Hepatocyte (in vitro differentiated cells): ENCODE measurements at regions not wholly inside any gene's neighbourhood (a gene's known extent, or its start where the extent isn't known, plus 50 kb on each side); places are given as distances from the start of the nearest gene placed in this dataset.

Experiments
- DNase-seq: peaks from one replicate; pipeline ENCODE4 v3.0.0-alpha.2; 2016; ENCODE audit warnings: low spot score
- H2AFZ ChIP-seq: fragments of 200-600 bp; sonication (generic); 2 replicates; pipeline ENCODE4 v1.6.0; 2016; ENCODE audit warnings: antibody characterized with exemption, mild to moderate bottlenecking
- H3K27ac ChIP-seq: fragments of 200-600 bp; sonication (generic); 2 replicates; pipeline ENCODE4 v1.5.1; 2016; ENCODE audit warnings: mild to moderate bottlenecking
- H3K27me3 ChIP-seq: fragments of 200-600 bp; sonication (generic); 2 replicates; pipeline ENCODE4 v1.6.1; 2016
- H3K36me3 ChIP-seq: fragments of 200-600 bp; sonication (generic); replicated peaks from 2 replicates; pipeline ENCODE4 v1.5.1; 2016; ENCODE audit warnings: low read depth; ENCODE audit not compliant: insufficient read depth
- H3K4me1 ChIP-seq: fragments of 200-600 bp; sonication (generic); 2 replicates; pipeline ENCODE4 v1.5.1; 2016; ENCODE audit warnings: mild to moderate bottlenecking, moderate library complexity; ENCODE audit not compliant: insufficient read depth
- H3K4me2 ChIP-seq: fragments of 200-600 bp; sonication (generic); 2 replicates; pipeline ENCODE4 v1.6.0; 2016
- H3K4me3 ChIP-seq: fragments of 200-600 bp; sonication (generic); 2 replicates; pipeline ENCODE4 v1.5.1; 2016; ENCODE audit warnings: mild to moderate bottlenecking
- H3K79me2 ChIP-seq: fragments of 200-600 bp; sonication (generic); 2 replicates; pipeline ENCODE4 v1.6.0; 2017; ENCODE audit warnings: mild to moderate bottlenecking
- H3K9me2 ChIP-seq: fragments of 200-600 bp; sonication (generic); replicated peaks from 2 replicates; pipeline ENCODE4 v1.6.0; 2017; ENCODE audit warnings: mild to moderate bottlenecking; ENCODE audit not compliant: insufficient read depth
- H3K9me3 ChIP-seq: fragments of 200-600 bp; sonication (generic); 2 replicates; pipeline ENCODE4 v1.5.1; 2016; ENCODE audit warnings: low read depth, mild to moderate bottlenecking
- H4K20me1 ChIP-seq: fragments of 200-600 bp; sonication (generic); 2 replicates; pipeline ENCODE4 v1.6.0; 2016; ENCODE audit warnings: mild to moderate bottlenecking; ENCODE audit not compliant: insufficient read depth, poor library complexity, severe bottlenecking
- EZH2 ChIP-seq: fragments of 200-600 bp; sonication (generic); IDR thresholded peaks from 2 replicates; pipeline ENCODE4 v1.6.1; 2016; ENCODE audit warnings: antibody characterized with exemption, mild to moderate bottlenecking, borderline replicate concordance
- EZH2phosphoT487 ChIP-seq: fragments of 200-600 bp; sonication (generic); IDR thresholded peaks from one replicate; pipeline ENCODE4 v1.6.1; 2018; ENCODE audit warnings: antibody characterized with exemption, mild to moderate bottlenecking, low read depth, moderate library complexity; ENCODE audit not compliant: unreplicated experiment, severe bottlenecking
- WGBS: methylation state at CpG from one replicate; pipeline ENCODE4 v1.1.6; 2016; ENCODE audit warnings: low lambda C conversion rate; ENCODE audit errors: missing lambda C conversion rate; 5-methylcytosine and 5-hydroxymethylcytosine counted together
- TF ChIP-seq, protein P1 (sequence below): fragments of 200-600 bp; sonication (generic); IDR thresholded peaks from 2 replicates; pipeline ENCODE4 v1.5.1; 2016; ENCODE audit warnings: antibody characterized with exemption, mild to moderate bottlenecking; ENCODE audit not compliant: poor library complexity

GRCh38 chr12:23128462-23128861 lies 503.5 kb downstream of the ETNK1 start:
- H3K9me2 ChIP-seq: no peaks in the 10 kb centered on the region
- no peaks in the 10 kb centered on the region for H3K27me3 ChIP-seq
- no peak overlapping the region for H3K27ac ChIP-seq
- H4K20me1 ChIP-seq: no peaks in the 10 kb centered on the region
- no peak overlapping the region for H3K4me3 ChIP-seq
- H3K79me2 ChIP-seq: no peaks in the 10 kb centered on the region
- H3K4me2 ChIP-seq: no peak overlapping the region
- H3K36me3 ChIP-seq: no peaks in the 10 kb centered on the region
- TF ChIP-seq, protein P1, sequence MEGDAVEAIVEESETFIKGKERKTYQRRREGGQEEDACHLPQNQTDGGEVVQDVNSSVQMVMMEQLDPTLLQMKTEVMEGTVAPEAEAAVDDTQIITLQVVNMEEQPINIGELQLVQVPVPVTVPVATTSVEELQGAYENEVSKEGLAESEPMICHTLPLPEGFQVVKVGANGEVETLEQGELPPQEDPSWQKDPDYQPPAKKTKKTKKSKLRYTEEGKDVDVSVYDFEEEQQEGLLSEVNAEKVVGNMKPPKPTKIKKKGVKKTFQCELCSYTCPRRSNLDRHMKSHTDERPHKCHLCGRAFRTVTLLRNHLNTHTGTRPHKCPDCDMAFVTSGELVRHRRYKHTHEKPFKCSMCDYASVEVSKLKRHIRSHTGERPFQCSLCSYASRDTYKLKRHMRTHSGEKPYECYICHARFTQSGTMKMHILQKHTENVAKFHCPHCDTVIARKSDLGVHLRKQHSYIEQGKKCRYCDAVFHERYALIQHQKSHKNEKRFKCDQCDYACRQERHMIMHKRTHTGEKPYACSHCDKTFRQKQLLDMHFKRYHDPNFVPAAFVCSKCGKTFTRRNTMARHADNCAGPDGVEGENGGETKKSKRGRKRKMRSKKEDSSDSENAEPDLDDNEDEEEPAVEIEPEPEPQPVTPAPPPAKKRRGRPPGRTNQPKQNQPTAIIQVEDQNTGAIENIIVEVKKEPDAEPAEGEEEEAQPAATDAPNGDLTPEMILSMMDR: no peak
- TF ChIP-seq EZH2 (no peak), EZH2phosphoT487 (no peak)
- H3K9me3 ChIP-seq: no peaks in the 10 kb centered on the region
- H3K4me1 ChIP-seq: no peaks in the 10 kb centered on the region
- 21% methylated on average over 2 of the region's 2 CpGs for WGBS
- DNase-seq: no peak
- H2AFZ ChIP-seq: no peak overlapping the region

GRCh38 chr12:23132357-23132756 lies 507.4 kb downstream of the ETNK1 start:
- Histone ChIP-seq H3K4me3 (no peak overlapping the region), H3K79me2 (no peaks in the 10 kb centered on the region), H2AFZ (no peak overlapping the region), H3K36me3 (no peaks in the 10 kb centered on the region), H3K27ac (no peak overlapping the region), H3K4me1 (no peaks in the 10 kb centered on the region), H3K4me2 (no peak overlapping the region), H3K9me2 (no peaks in the 10 kb centered on the region), H3K9me3 (no peaks in the 10 kb centered on the region), H3K27me3 (no peaks in the 10 kb centered on the region), H4K20me1 (no peaks in the 10 kb centered on the region)
- no peak for TF ChIP-seq EZH2
- TF ChIP-seq, protein P1: no peak
- TF ChIP-seq EZH2phosphoT487: no peak
- no peak for DNase-seq
- WGBS: 90% methylated on average over 1 of the region's 1 CpG

GRCh38 chr12:23133471-23133870 lies 508.5 kb downstream of the ETNK1 start:
- no peak overlapping the region for H3K4me2 ChIP-seq
- no peaks in the 10 kb centered on the region for H3K36me3 ChIP-seq
- no peaks in the 10 kb centered on the region for H4K20me1 ChIP-seq
- H3K9me2 ChIP-seq: no peaks in the 10 kb centered on the region
- H3K27me3 ChIP-seq: no peaks in the 10 kb centered on the region
- no peaks in the 10 kb centered on the region for H3K4me1 ChIP-seq
- no peak for TF ChIP-seq EZH2phosphoT487
- no peak for TF ChIP-seq EZH2
- TF ChIP-seq, protein P1: no peak
- no peak overlapping the region for H3K27ac ChIP-seq
- no peaks in the 10 kb centered on the region for H3K79me2 ChIP-seq
- no peak for DNase-seq
- no peaks in the 10 kb centered on the region for H3K9me3 ChIP-seq
- WGBS: 88% methylated on average over 1 of the region's 1 CpG
- no peak overlapping the region for H2AFZ ChIP-seq
- H3K4me3 ChIP-seq: no peak overlapping the region

DNA sequence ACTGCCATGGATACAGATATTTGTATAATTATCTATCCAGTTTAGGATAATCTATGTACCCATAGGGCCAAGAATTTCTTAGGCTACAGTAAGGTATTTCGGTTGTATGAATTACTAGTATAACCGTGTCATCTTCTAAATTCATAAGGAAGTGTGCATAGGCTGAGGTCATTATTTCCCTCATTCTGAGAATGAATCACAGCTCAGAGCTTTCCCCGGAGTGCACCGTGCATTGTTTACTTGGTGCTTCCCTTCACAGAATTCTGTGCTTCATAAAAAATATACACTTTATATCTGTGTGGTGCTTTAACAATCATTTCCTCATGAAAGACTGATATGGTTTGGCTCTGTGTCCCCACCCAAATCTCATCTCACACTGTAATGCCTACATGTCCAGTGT lies 514.1 kb downstream of the ETNK1 start:
- Histone ChIP-seq H3K4me1 (no peaks in the 10 kb centered on the region), H3K36me3 (no peaks in the 10 kb centered on the region), H3K27me3 (no peaks in the 10 kb centered on the region), H3K79me2 (no peaks in the 10 kb centered on the region), H3K9me2 (no peaks in the 10 kb centered on the region), H3K4me2 (no peak overlapping the region), H2AFZ (no peak overlapping the region), H3K4me3 (no peak overlapping the region), H4K20me1 (no peaks in the 10 kb centered on the region), H3K27ac (no peak overlapping the region), H3K9me3 (no peaks in the 10 kb centered on the region)
- no peak for DNase-seq
- no peak for TF ChIP-seq EZH2
- TF ChIP-seq, protein P1: no peak
- no peak for TF ChIP-seq EZH2phosphoT487
- 87% methylated on average over 4 of the region's 4 CpGs for WGBS
